ENCODE measurements at regions not wholly inside any gene's neighbourhood (a gene's known extent, or its start where the extent isn't known, plus 50 kb on each side); places are given as distances from the start of the nearest gene placed in this dataset.
A peak's percentile ranks its signal among the peaks of the same experiment; 100 is the strongest.

DNA sequence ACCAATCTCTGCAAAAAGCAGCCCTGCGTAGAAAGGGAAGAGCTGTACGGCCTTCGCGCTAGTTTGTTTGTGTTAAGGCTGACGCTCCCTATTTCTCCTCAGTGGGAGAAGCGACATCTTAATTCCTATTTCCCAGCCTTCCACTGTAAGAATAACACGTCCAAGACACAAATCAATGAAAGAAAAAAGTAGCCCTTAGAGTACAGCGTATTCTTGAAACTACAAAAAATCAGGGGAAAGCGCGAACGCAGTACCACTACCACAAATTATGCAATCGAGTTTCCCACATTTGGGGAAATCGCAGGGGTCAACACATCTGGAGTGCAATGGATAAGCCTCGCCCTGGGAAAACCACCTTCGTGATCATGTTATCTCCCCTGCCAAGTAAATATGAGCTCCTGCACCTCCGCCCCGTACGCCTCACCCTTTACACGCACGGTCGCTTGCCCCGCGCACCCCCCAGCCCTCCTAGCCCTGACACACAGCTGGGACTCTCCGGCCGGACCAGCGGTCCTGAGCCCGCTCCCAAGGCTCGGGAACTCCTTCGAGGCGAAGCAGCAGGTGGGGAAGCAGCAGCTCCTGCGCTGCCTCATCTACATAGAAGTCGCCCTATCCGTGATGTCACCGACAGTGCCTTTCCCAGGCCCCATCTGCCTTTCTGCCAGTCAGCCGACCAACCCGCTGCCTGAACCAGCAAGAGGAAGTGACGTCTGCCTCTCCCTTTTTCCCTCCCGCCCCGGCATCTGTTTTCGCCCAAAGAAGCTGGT is 94.7 kb downstream of the PPIAL4G start (continued):
- TF ChIP-seq ARID4B (CRISPR knock-in tag; IDR thresholded peaks at IDR 0.05; ENCODE audit: borderline replicate concordance): no peak
- no peak for TF ChIP-seq ESRRA (CRISPR knock-in tag; IDR thresholded peaks at IDR 0.05; ENCODE audit: borderline replicate concordance)
- TF ChIP-seq, protein P1, sequence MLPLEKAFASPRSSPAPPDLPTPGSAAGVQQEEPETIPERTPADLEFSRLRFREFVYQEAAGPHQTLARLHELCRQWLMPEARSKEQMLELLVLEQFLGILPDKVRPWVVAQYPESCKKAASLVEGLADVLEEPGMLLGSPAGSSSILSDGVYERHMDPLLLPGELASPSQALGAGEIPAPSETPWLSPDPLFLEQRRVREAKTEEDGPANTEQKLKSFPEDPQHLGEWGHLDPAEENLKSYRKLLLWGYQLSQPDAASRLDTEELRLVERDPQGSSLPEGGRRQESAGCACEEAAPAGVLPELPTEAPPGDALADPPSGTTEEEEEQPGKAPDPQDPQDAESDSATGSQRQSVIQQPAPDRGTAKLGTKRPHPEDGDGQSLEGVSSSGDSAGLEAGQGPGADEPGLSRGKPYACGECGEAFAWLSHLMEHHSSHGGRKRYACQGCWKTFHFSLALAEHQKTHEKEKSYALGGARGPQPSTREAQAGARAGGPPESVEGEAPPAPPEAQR (CRISPR knock-in tag; IDR thresholded peaks at IDR 0.05): no peak
- TF ChIP-seq, protein P2, sequence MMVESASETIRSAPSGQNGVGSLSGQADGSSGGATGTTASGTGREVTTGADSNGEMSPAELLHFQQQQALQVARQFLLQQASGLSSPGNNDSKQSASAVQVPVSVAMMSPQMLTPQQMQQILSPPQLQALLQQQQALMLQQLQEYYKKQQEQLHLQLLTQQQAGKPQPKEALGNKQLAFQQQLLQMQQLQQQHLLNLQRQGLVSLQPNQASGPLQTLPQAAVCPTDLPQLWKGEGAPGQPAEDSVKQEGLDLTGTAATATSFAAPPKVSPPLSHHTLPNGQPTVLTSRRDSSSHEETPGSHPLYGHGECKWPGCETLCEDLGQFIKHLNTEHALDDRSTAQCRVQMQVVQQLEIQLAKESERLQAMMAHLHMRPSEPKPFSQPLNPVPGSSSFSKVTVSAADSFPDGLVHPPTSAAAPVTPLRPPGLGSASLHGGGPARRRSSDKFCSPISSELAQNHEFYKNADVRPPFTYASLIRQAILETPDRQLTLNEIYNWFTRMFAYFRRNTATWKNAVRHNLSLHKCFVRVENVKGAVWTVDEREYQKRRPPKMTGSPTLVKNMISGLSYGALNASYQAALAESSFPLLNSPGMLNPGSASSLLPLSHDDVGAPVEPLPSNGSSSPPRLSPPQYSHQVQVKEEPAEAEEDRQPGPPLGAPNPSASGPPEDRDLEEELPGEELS (CRISPR knock-in tag; IDR thresholded peaks at IDR 0.05): peak; percentile 34; the same call in 1 of the 2 replicates
- no peak for TF ChIP-seq GRHL2 (CRISPR knock-in tag; IDR thresholded peaks at IDR 0.05; ENCODE audit: insufficient replicate concordance, severe bottlenecking)
- TF ChIP-seq, protein P3, sequence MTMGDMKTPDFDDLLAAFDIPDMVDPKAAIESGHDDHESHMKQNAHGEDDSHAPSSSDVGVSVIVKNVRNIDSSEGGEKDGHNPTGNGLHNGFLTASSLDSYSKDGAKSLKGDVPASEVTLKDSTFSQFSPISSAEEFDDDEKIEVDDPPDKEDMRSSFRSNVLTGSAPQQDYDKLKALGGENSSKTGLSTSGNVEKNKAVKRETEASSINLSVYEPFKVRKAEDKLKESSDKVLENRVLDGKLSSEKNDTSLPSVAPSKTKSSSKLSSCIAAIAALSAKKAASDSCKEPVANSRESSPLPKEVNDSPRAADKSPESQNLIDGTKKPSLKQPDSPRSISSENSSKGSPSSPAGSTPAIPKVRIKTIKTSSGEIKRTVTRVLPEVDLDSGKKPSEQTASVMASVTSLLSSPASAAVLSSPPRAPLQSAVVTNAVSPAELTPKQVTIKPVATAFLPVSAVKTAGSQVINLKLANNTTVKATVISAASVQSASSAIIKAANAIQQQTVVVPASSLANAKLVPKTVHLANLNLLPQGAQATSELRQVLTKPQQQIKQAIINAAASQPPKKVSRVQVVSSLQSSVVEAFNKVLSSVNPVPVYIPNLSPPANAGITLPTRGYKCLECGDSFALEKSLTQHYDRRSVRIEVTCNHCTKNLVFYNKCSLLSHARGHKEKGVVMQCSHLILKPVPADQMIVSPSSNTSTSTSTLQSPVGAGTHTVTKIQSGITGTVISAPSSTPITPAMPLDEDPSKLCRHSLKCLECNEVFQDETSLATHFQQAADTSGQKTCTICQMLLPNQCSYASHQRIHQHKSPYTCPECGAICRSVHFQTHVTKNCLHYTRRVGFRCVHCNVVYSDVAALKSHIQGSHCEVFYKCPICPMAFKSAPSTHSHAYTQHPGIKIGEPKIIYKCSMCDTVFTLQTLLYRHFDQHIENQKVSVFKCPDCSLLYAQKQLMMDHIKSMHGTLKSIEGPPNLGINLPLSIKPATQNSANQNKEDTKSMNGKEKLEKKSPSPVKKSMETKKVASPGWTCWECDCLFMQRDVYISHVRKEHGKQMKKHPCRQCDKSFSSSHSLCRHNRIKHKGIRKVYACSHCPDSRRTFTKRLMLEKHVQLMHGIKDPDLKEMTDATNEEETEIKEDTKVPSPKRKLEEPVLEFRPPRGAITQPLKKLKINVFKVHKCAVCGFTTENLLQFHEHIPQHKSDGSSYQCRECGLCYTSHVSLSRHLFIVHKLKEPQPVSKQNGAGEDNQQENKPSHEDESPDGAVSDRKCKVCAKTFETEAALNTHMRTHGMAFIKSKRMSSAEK (CRISPR knock-in tag; IDR thresholded peaks at IDR 0.05; ENCODE audit: borderline replicate concordance): peak; percentile 86
- no peak for TF ChIP-seq ELF4 (CRISPR knock-in tag; IDR thresholded peaks at IDR 0.05; ENCODE audit: low read depth)
- peak; percentile 48; the same call in 1 of the 2 replicates for TF ChIP-seq EMX1 (CRISPR knock-in tag; IDR thresholded peaks at IDR 0.05)
- TF ChIP-seq ZNF416 (CRISPR knock-in tag; IDR thresholded peaks at IDR 0.05): peak; percentile 83; the same call in 1 of the 2 replicates
- TF ChIP-seq ZNF232 (CRISPR knock-in tag; IDR thresholded peaks at IDR 0.05): 0 out of 2 replicates have a peak, but pooled peaks have one; percentile 50
- TF ChIP-seq GABPB1 (CRISPR knock-in tag; IDR thresholded peaks at IDR 0.05): 0 out of 2 replicates have a peak, but pooled peaks have one; percentile 42
- no peak for TF ChIP-seq ATF2 (CRISPR knock-in tag; IDR thresholded peaks at IDR 0.05; ENCODE audit: borderline replicate concordance, low read depth)
- peak; percentile 87 for TF ChIP-seq CREM (CRISPR knock-in tag; IDR thresholded peaks at IDR 0.05)
- no peak for TF ChIP-seq CREB1 (CRISPR knock-in tag; IDR thresholded peaks at IDR 0.05)
- TF ChIP-seq, protein P4, sequence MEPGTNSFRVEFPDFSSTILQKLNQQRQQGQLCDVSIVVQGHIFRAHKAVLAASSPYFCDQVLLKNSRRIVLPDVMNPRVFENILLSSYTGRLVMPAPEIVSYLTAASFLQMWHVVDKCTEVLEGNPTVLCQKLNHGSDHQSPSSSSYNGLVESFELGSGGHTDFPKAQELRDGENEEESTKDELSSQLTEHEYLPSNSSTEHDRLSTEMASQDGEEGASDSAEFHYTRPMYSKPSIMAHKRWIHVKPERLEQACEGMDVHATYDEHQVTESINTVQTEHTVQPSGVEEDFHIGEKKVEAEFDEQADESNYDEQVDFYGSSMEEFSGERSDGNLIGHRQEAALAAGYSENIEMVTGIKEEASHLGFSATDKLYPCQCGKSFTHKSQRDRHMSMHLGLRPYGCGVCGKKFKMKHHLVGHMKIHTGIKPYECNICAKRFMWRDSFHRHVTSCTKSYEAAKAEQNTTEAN (CRISPR knock-in tag; IDR thresholded peaks at IDR 0.05): 0 out of 2 replicates have a peak, but pooled peaks have one; percentile 21
- no peak for TF ChIP-seq SP1 (CRISPR knock-in tag; conservative IDR thresholded peaks at IDR 0.05)
- no peak for TF ChIP-seq TCF7 (CRISPR knock-in tag; IDR thresholded peaks at IDR 0.05; ENCODE audit: low read depth)
- no peak for TF ChIP-seq MXD4 (CRISPR knock-in tag; IDR thresholded peaks at IDR 0.05; ENCODE audit: borderline replicate concordance)
- TF ChIP-seq, protein P5, sequence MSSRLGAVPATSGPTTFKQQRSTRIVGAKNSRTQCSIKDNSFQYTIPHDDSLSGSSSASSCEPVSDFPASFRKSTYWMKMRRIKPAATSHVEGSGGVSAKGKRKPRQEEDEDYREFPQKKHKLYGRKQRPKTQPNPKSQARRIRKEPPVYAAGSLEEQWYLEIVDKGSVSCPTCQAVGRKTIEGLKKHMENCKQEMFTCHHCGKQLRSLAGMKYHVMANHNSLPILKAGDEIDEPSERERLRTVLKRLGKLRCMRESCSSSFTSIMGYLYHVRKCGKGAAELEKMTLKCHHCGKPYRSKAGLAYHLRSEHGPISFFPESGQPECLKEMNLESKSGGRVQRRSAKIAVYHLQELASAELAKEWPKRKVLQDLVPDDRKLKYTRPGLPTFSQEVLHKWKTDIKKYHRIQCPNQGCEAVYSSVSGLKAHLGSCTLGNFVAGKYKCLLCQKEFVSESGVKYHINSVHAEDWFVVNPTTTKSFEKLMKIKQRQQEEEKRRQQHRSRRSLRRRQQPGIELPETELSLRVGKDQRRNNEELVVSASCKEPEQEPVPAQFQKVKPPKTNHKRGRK (CRISPR knock-in tag; IDR thresholded peaks at IDR 0.05; ENCODE audit: borderline replicate concordance): no peak
- peak; percentile 79 for TF ChIP-seq ETV6 (CRISPR knock-in tag; IDR thresholded peaks at IDR 0.05)
- peak; percentile 66; the same call in 1 of the 2 replicates for TF ChIP-seq ATF1 (CRISPR knock-in tag; IDR thresholded peaks at IDR 0.05)
